ENCODE measurements at regions not wholly inside any gene's neighbourhood (a gene's known extent, or its start where the extent isn't known, plus 50 kb on each side); places are given as distances from the start of the nearest gene placed in this dataset.

DNA sequence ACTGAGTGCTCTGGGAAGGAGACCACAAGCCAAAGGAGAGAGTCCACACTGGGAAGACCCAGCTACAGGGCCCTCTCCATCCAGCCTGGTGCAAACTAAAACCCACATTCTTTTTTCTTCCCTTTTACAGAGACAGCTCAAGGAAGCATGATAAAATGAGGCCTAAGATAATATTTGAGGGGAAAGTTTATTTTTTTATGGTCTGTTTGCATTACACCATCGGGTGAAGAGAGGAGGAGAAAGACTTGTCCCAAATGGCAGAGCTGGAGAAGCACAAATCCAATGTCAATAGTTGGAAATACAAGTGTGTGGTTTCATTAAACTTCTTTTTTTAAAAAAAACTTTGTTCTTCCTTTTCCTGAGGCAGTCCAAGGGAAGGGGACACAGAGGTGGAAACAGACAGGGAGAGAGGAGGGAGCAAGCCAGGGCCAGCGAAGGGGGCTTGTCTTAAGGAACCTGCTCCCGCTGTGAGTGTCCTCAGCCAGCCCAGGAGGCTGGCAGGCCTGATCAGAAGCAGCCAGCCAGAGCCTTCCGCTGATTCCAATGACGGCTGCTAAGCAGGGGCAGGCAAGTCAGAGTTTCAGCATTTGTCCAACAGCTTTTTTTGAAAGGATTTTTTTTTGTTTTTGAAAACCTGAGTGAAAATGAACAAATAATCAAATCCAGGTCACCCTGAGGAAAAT is 203.8 kb upstream of the SIX2 start:
- ATAC-seq: no peak
- TF ChIP-seq ZFP3 (CRISPR knock-in tag; IDR thresholded peaks at IDR 0.05) (no peak), CSDC2 (CRISPR knock-in tag; IDR thresholded peaks at IDR 0.05) (no peak), TOX (CRISPR knock-in tag; IDR thresholded peaks at IDR 0.05; ENCODE audit: borderline replicate concordance) (no peak), ARNTL (CRISPR knock-in tag; IDR thresholded peaks at IDR 0.05; ENCODE audit: borderline replicate concordance, low read depth) (no peak), ZNF565 (CRISPR knock-in tag; conservative IDR thresholded peaks at IDR 0.05; ENCODE audit: low read depth) (no peak), GLIS3 (CRISPR knock-in tag; IDR thresholded peaks at IDR 0.05) (no peak), ZNF70 (CRISPR knock-in tag; IDR thresholded peaks at IDR 0.05) (no peak), ZNF8 (CRISPR knock-in tag; IDR thresholded peaks at IDR 0.05) (no peak)

DNA sequence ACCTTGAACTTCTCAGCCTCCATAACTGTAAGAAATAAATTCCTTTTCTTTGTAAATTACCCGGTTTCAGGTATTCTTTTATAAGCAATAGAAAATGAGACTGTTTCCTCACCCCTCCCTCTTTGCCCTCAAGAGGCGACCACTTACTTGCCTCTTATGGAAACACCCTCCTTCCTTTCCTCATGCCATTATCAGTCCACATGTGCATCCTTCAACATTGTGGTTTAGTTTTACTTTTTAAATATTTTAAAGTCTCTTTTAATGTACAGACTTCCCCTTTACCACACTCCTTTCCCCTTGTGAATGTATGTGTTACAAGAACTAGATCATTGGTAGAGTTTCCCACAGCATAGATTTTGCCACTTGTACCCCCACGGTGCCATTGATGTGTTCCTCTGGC is 202.4 kb upstream of the SIX2 start:
- ATAC-seq: no peak
- TF ChIP-seq GLIS3 (CRISPR knock-in tag; IDR thresholded peaks at IDR 0.05): no peak
- TF ChIP-seq ZNF565 (CRISPR knock-in tag; conservative IDR thresholded peaks at IDR 0.05; ENCODE audit: low read depth): no peak
- no peak for TF ChIP-seq ZFP3 (CRISPR knock-in tag; IDR thresholded peaks at IDR 0.05)
- TF ChIP-seq BACH2 (CRISPR knock-in tag; IDR thresholded peaks at IDR 0.05; ENCODE audit: borderline replicate concordance): no peak
- TF ChIP-seq ISL1 (CRISPR knock-in tag; IDR thresholded peaks at IDR 0.05): no peak
- TF ChIP-seq ZNF70 (CRISPR knock-in tag; IDR thresholded peaks at IDR 0.05): no peak
- no peak for TF ChIP-seq POU6F1 (CRISPR knock-in tag; IDR thresholded peaks at IDR 0.05; ENCODE audit: borderline replicate concordance, low read depth)

- no peak for ATAC-seq
- TF ChIP-seq ESRRG (CRISPR knock-in tag; IDR thresholded peaks at IDR 0.05): no peak
- no peak for TF ChIP-seq OSR1 (CRISPR knock-in tag; IDR thresholded peaks at IDR 0.05)
- no peak for TF ChIP-seq ISL1 (CRISPR knock-in tag; IDR thresholded peaks at IDR 0.05)
- no peak for TF ChIP-seq GLIS3 (CRISPR knock-in tag; IDR thresholded peaks at IDR 0.05)
- no peak for TF ChIP-seq ZNF565 (CRISPR knock-in tag; conservative IDR thresholded peaks at IDR 0.05; ENCODE audit: low read depth)
- TF ChIP-seq CSRNP3 (CRISPR knock-in tag; IDR thresholded peaks at IDR 0.05): no peak
- no peak for TF ChIP-seq CSDC2 (CRISPR knock-in tag; IDR thresholded peaks at IDR 0.05)
- no peak for TF ChIP-seq TSHZ2 (CRISPR knock-in tag; IDR thresholded peaks at IDR 0.05)
- TF ChIP-seq SNAI2 (CRISPR knock-in tag; IDR thresholded peaks at IDR 0.05): no peak
- no peak for TF ChIP-seq BACH2 (CRISPR knock-in tag; IDR thresholded peaks at IDR 0.05; ENCODE audit: borderline replicate concordance)
- no peak for TF ChIP-seq ZC3H10 (CRISPR knock-in tag; IDR thresholded peaks at IDR 0.05)
- TF ChIP-seq ZFP30 (CRISPR knock-in tag; IDR thresholded peaks at IDR 0.05): no peak
- no peak for TF ChIP-seq ZNF70 (CRISPR knock-in tag; IDR thresholded peaks at IDR 0.05)
- no peak for TF ChIP-seq POU6F1 (CRISPR knock-in tag; IDR thresholded peaks at IDR 0.05; ENCODE audit: borderline replicate concordance, low read depth)
- TF ChIP-seq, protein P1, sequence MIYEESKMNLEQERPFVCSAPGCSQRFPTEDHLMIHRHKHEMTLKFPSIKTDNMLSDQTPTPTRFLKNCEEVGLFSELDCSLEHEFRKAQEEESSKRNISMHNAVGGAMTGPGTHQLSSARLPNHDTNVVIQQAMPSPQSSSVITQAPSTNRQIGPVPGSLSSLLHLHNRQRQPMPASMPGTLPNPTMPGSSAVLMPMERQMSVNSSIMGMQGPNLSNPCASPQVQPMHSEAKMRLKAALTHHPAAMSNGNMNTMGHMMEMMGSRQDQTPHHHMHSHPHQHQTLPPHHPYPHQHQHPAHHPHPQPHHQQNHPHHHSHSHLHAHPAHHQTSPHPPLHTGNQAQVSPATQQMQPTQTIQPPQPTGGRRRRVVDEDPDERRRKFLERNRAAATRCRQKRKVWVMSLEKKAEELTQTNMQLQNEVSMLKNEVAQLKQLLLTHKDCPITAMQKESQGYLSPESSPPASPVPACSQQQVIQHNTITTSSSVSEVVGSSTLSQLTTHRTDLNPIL (CRISPR knock-in tag; IDR thresholded peaks at IDR 0.05; ENCODE audit: low read depth): no peak
- no peak for TF ChIP-seq ZFP3 (CRISPR knock-in tag; IDR thresholded peaks at IDR 0.05)
- TF ChIP-seq TCF4 (CRISPR knock-in tag; IDR thresholded peaks at IDR 0.05; ENCODE audit: borderline replicate concordance): no peak
- no peak for TF ChIP-seq TOX (CRISPR knock-in tag; IDR thresholded peaks at IDR 0.05; ENCODE audit: borderline replicate concordance)
- no peak for TF ChIP-seq PATZ1 (CRISPR knock-in tag; IDR thresholded peaks at IDR 0.05; ENCODE audit: borderline replicate concordance)
- no peak for TF ChIP-seq PPARA (CRISPR knock-in tag; IDR thresholded peaks at IDR 0.05; ENCODE audit: borderline replicate concordance)
Observed at GRCh38 chr2:45210462-45211195, 201.4 kb upstream of the SIX2 start.
